ENCODE measurements at regions not wholly inside any gene's neighbourhood (a gene's known extent, or its start where the extent isn't known, plus 50 kb on each side); places are given as distances from the start of the nearest gene placed in this dataset.

- no peaks in the 10 kb centered on the region for H3K9me1 ChIP-seq (ENCODE audit: control insufficient read depth, extremely low read depth, insufficient read depth, low read length)
- dilution Hi-C loops (cut with MboI; ENCODE audit: extremely low pct_ligation_motif_present, low sequenced_read_pairs) = no loop called here
- TF ChIP-seq CTCF (optimal IDR thresholded peaks at IDR 0.05 in 1 of 3, IDR thresholded peaks at IDR 0.05 in 1 of 3, conservative IDR thresholded peaks at IDR 0.05 in 1 of 3; ENCODE audit: extremely low read depth in 1 of 3, insufficient read depth in 2 of 3, low read length in 3 of 3) = no peak
- no peak for TF ChIP-seq EZH2 (IDR thresholded peaks at IDR 0.05; ENCODE audit: low read length)
- H3K4me1 ChIP-seq (ENCODE audit: control insufficient read depth, extremely low read depth, insufficient read depth, low read length) = peaks cover 2% of the 10 kb centered on the region
- no peaks in the 10 kb centered on the region for H3K36me3 ChIP-seq (ENCODE audit: control insufficient read depth in 2 of 2, extremely low read depth in 1 of 2, insufficient read depth in 2 of 2, low read length in 2 of 2)
- H3K4me3 ChIP-seq (ENCODE audit: control insufficient read depth in 2 of 3, extremely low read depth in 1 of 3, insufficient read depth in 2 of 3, low read depth in 1 of 3, low read length in 3 of 3) = no peak overlapping the region
- H3K27ac ChIP-seq (ENCODE audit: control insufficient read depth, insufficient read depth, low read length) = no peak overlapping the region
- no peaks in the 10 kb centered on the region for H4K20me1 ChIP-seq (ENCODE audit: control insufficient read depth, extremely low read depth, insufficient read depth, low read length)
- no peaks in the 10 kb centered on the region for H3K9me3 ChIP-seq (ENCODE audit: control insufficient read depth, low read depth, low read length)
- no peak overlapping the region for H3K4me2 ChIP-seq (ENCODE audit: control insufficient read depth, extremely low read depth, insufficient read depth, low read depth, low read length)
- no peak overlapping the region for H2AFZ ChIP-seq (ENCODE audit: control insufficient read depth, low read length)
- H3K27me3 ChIP-seq (ENCODE audit: control insufficient read depth, extremely low read depth, insufficient read depth, low read length) = no peaks in the 10 kb centered on the region
- no peak overlapping the region for H3K9ac ChIP-seq (ENCODE audit: control insufficient read depth, extremely low read depth, insufficient read depth, low read length)
- FAIRE-seq (no peak), DNase-seq (ENCODE audit: low read depth, low spot score) (no peak)
- H3K79me2 ChIP-seq (ENCODE audit: control insufficient read depth, insufficient read depth, low read length) = no peaks in the 10 kb centered on the region
These were observed 87.8 kb downstream of the GLUL start for GRCh38 chr1:182303778-182304177.

GRCh38 chr1:182301467-182302198, 90.0 kb downstream of the GLUL start:
- Histone ChIP-seq H3K4me3 (ENCODE audit: control insufficient read depth in 2 of 3, extremely low read depth in 1 of 3, insufficient read depth in 2 of 3, low read depth in 1 of 3, low read length in 3 of 3) (no peak overlapping the region), H3K27me3 (ENCODE audit: control insufficient read depth, extremely low read depth, insufficient read depth, low read length) (no peaks in the 10 kb centered on the region), H4K20me1 (ENCODE audit: control insufficient read depth, extremely low read depth, insufficient read depth, low read length) (no peaks in the 10 kb centered on the region), H2AFZ (ENCODE audit: control insufficient read depth, low read length) (no peak overlapping the region), H3K9ac (ENCODE audit: control insufficient read depth, extremely low read depth, insufficient read depth, low read length) (no peak overlapping the region), H3K4me1 (ENCODE audit: control insufficient read depth, extremely low read depth, insufficient read depth, low read length) (peaks cover 2% of the 10 kb centered on the region), H3K9me1 (ENCODE audit: control insufficient read depth, extremely low read depth, insufficient read depth, low read length) (no peaks in the 10 kb centered on the region), H3K79me2 (ENCODE audit: control insufficient read depth, insufficient read depth, low read length) (no peaks in the 10 kb centered on the region), H3K27ac (ENCODE audit: control insufficient read depth, insufficient read depth, low read length) (no peak overlapping the region), H3K9me3 (ENCODE audit: control insufficient read depth, low read depth, low read length) (no peaks in the 10 kb centered on the region), H3K36me3 (ENCODE audit: control insufficient read depth in 2 of 2, extremely low read depth in 1 of 2, insufficient read depth in 2 of 2, low read length in 2 of 2) (no peaks in the 10 kb centered on the region), H3K4me2 (ENCODE audit: control insufficient read depth, extremely low read depth, insufficient read depth, low read depth, low read length) (no peak overlapping the region)
- FAIRE-seq (no peak), DNase-seq (ENCODE audit: low read depth, low spot score) (no peak)
- dilution Hi-C loops (cut with MboI; ENCODE audit: extremely low pct_ligation_motif_present, low sequenced_read_pairs) = no loop called here
- TF ChIP-seq CTCF (optimal IDR thresholded peaks at IDR 0.05 in 1 of 3, IDR thresholded peaks at IDR 0.05 in 1 of 3, conservative IDR thresholded peaks at IDR 0.05 in 1 of 3; ENCODE audit: extremely low read depth in 1 of 3, insufficient read depth in 2 of 3, low read length in 3 of 3) = peak in 1 of 3 experiments; percentile 36
- TF ChIP-seq EZH2 (IDR thresholded peaks at IDR 0.05; ENCODE audit: low read length) = no peak

Data from keratinocyte (primary cell).